ENCODE measurements at regions not wholly inside any gene's neighbourhood (a gene's known extent, or its start where the extent isn't known, plus 50 kb on each side); places are given as distances from the start of the nearest gene placed in this dataset.

DNA sequence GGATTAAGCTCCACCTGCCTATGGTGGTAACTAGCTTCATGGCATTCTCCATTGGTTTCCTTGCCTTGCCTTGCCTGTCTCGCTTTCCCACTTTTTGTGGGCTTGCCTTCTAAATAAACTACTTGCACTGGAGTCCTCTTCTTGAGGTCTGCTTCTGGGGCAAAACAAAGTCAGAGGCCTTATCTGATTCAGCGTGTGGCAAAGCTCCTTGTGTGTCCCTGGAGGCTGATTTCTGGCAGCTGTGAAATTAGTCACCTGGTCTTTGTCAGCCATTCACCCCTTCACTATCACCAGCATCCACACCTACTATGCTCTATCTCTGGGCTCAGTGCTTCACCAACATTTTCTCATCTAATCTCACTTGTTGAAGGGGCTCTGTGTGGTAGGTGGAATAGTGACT lies 176.2 kb downstream of the SEC61B start:
- no peaks in the 10 kb centered on the region for H3K79me2 ChIP-seq (ENCODE audit: low read length)
- ChIA-PET POLR2A (ENCODE audit: unreplicated experiment) (no interaction called here), CTCF (no interaction called here)
- no TSS peak for BruUV-seq (replicated peaks)
- no peak overlapping the region for H3K4me2 ChIP-seq (ENCODE audit: low read length)
- no peaks in the 10 kb centered on the region for H3K36me3 ChIP-seq (ENCODE audit: low read depth, low read length)
- intact Hi-C loops (cut with micrococcal nuclease): no loop called here
- DNase-seq: no peak
- H3K4me3 ChIP-seq (ENCODE audit: low read length): no peak overlapping the region
- H3K27ac ChIP-seq (ENCODE audit: low read length): no peak overlapping the region
- no peaks in the 10 kb centered on the region for H3F3A ChIP-seq (ENCODE audit: low read length, unreplicated experiment)
- TF ChIP-seq EZH2phosphoT487 (IDR thresholded peaks at IDR 0.05; ENCODE audit: borderline replicate concordance, low read length): no peak
- TF ChIP-seq EZH2 (IDR thresholded peaks at IDR 0.05; ENCODE audit: low read length, unreplicated experiment): no peak
- TF ChIP-seq, protein P1, sequence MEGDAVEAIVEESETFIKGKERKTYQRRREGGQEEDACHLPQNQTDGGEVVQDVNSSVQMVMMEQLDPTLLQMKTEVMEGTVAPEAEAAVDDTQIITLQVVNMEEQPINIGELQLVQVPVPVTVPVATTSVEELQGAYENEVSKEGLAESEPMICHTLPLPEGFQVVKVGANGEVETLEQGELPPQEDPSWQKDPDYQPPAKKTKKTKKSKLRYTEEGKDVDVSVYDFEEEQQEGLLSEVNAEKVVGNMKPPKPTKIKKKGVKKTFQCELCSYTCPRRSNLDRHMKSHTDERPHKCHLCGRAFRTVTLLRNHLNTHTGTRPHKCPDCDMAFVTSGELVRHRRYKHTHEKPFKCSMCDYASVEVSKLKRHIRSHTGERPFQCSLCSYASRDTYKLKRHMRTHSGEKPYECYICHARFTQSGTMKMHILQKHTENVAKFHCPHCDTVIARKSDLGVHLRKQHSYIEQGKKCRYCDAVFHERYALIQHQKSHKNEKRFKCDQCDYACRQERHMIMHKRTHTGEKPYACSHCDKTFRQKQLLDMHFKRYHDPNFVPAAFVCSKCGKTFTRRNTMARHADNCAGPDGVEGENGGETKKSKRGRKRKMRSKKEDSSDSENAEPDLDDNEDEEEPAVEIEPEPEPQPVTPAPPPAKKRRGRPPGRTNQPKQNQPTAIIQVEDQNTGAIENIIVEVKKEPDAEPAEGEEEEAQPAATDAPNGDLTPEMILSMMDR (conservative IDR thresholded peaks at IDR 0.05; ENCODE audit: low read depth, low read length): no peak
- H4K20me1 ChIP-seq (ENCODE audit: low read length): no peaks in the 10 kb centered on the region
- no peak overlapping the region for H2AFZ ChIP-seq (ENCODE audit: low read length)
- H3K4me1 ChIP-seq (ENCODE audit: insufficient read depth, low read length): no peaks in the 10 kb centered on the region
- ATAC-seq: no peak
- no peak overlapping the region for H3K9ac ChIP-seq (ENCODE audit: low read length)
- H3K9me3 ChIP-seq (ENCODE audit: low read length): no peaks in the 10 kb centered on the region
- H3K27me3 ChIP-seq (ENCODE audit: low read length): peaks cover 9% of the 10 kb centered on the region
- H3K9me2 ChIP-seq (replicated peaks; ENCODE audit: low read length): no peaks in the 10 kb centered on the region

DNA sequence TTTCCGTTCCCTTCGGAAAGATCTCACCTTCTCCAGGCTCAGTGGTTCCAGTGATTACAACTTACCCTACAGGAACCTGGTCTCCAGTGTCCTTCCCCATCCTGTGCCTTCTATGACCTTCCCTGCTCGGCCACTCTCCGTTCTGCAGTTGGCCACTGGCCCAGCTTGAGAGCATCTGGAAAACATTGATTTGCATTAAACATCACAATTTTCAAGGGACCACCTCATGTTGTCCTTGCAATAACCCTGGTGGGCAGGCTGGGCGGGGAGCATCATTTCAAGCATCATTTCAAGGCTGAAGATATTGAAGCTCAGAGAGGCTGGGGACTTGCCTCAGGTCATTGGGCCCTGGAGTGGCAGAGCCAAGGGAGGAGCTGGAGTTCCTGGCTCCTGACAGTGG lies 177.4 kb downstream of the SEC61B start:
- POLR2A ChIA-PET (ENCODE audit: unreplicated experiment): no interaction called here

DNA sequence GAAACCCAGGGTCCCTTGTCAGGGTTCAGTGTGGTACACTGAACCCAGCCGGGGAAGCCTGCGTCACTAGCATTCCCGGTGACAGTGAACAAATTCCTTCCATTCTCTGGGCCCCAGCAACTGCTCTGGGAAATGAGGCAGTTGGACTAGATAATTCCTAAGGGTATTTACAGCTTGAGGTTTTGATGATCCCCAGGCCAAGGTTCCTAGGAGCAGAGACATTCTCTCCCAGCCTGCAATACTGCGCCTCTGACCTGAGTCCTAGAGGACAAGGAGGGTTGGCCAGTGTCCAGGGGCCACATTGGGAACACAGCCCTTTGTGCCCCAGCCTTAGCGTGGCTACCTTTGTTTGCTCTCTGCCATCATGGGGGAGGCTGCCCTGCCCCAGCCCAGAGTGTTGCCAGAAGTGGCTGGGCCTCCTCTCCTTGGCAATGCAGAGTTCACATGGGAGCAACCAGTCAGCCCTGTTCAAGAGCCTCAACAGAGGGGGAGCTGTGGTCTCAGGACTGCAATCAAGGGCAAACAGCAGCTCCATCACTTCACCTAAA lies 178.2 kb downstream of the SEC61B start:
- Histone ChIP-seq H3K9me2 (replicated peaks; ENCODE audit: low read length) (no peaks in the 10 kb centered on the region), H3K27ac (ENCODE audit: low read length) (no peak overlapping the region), H4K20me1 (ENCODE audit: low read length) (no peaks in the 10 kb centered on the region), H3K9ac (ENCODE audit: low read length) (no peak overlapping the region), H3K4me1 (ENCODE audit: insufficient read depth, low read length) (no peaks in the 10 kb centered on the region), H2AFZ (ENCODE audit: low read length) (no peak overlapping the region), H3F3A (ENCODE audit: low read length, unreplicated experiment) (no peaks in the 10 kb centered on the region), H3K4me3 (ENCODE audit: low read length) (no peak overlapping the region), H3K27me3 (ENCODE audit: low read length) (peaks cover 5% of the 10 kb centered on the region; the same call in 1 of the 2 replicates), H3K36me3 (ENCODE audit: low read depth, low read length) (no peaks in the 10 kb centered on the region), H3K79me2 (ENCODE audit: low read length) (no peaks in the 10 kb centered on the region), H3K9me3 (ENCODE audit: low read length) (no peaks in the 10 kb centered on the region), H3K4me2 (ENCODE audit: low read length) (no peak overlapping the region)
- ATAC-seq (no peak), DNase-seq (no peak)
- ChIA-PET POLR2A (ENCODE audit: unreplicated experiment) (no interaction called here), CTCF (no interaction called here)
- BruUV-seq (replicated peaks): no TSS peak
- intact Hi-C loops (cut with micrococcal nuclease): no loop called here
- TF ChIP-seq EZH2phosphoT487 (IDR thresholded peaks at IDR 0.05; ENCODE audit: borderline replicate concordance, low read length) (no peak), EZH2 (IDR thresholded peaks at IDR 0.05; ENCODE audit: low read length, unreplicated experiment) (no peak)
- TF ChIP-seq, protein P1 (conservative IDR thresholded peaks at IDR 0.05; ENCODE audit: low read depth, low read length): no peak

More for the DNA sequence above, 177.4 kb downstream of the SEC61B start:
- Histone ChIP-seq H3K79me2 (ENCODE audit: low read length) (no peaks in the 10 kb centered on the region), H3K36me3 (ENCODE audit: low read depth, low read length) (no peaks in the 10 kb centered on the region), H3K9me2 (replicated peaks; ENCODE audit: low read length) (no peaks in the 10 kb centered on the region), H3K27ac (ENCODE audit: low read length) (no peak overlapping the region), H3F3A (ENCODE audit: low read length, unreplicated experiment) (no peaks in the 10 kb centered on the region), H2AFZ (ENCODE audit: low read length) (no peak overlapping the region), H3K4me2 (ENCODE audit: low read length) (no peak overlapping the region), H4K20me1 (ENCODE audit: low read length) (no peaks in the 10 kb centered on the region), H3K9ac (ENCODE audit: low read length) (no peak overlapping the region), H3K9me3 (ENCODE audit: low read length) (no peaks in the 10 kb centered on the region), H3K4me1 (ENCODE audit: insufficient read depth, low read length) (no peaks in the 10 kb centered on the region), H3K27me3 (ENCODE audit: low read length) (peaks cover 5% of the 10 kb centered on the region; the same call in 1 of the 2 replicates), H3K4me3 (ENCODE audit: low read length) (no peak overlapping the region)
- CTCF ChIA-PET: no interaction called here
- ATAC-seq: no peak
- BruUV-seq (replicated peaks): no TSS peak
- TF ChIP-seq EZH2 (IDR thresholded peaks at IDR 0.05; ENCODE audit: low read length, unreplicated experiment) (no peak), EZH2phosphoT487 (IDR thresholded peaks at IDR 0.05; ENCODE audit: borderline replicate concordance, low read length) (no peak)
- TF ChIP-seq, protein P1 (conservative IDR thresholded peaks at IDR 0.05; ENCODE audit: low read depth, low read length): no peak
- intact Hi-C loops (cut with micrococcal nuclease): no loop called here
- no peak for DNase-seq

Data from PC-3 (cell line).